HG02759 (cell line): ENCODE measurements at regions not wholly inside any gene's neighbourhood (a gene's known extent, or its start where the extent isn't known, plus 50 kb on each side); places are given as distances from the start of the nearest gene placed in this dataset.

Experiments used
- ATAC-seq: cut with Tn5 transposase; IDR thresholded peaks from one replicate; pipeline ENCODE4 v1.9.1; 2021; ENCODE audit warnings: mild to moderate bottlenecking, moderate library complexity; ENCODE audit not compliant: unreplicated experiment

DNA sequence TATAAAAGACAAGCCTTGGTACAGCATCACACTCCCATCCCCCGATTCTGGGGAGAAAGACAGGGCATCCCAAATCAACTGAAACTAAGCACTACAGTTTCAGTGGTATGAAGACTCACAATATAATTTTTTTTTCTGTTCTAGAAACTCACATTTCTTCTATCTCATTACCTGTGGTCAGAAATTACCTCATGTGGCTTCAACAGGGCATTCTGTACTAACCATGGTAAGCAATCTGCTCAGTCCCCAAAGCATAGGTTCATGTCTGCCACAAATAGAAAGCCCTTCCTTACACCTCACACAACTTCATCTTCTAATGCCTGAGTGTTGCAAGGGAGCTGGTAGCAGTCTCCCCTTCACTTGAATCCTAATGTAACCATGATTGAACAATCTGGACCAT is 147.4 kb upstream of the POU2AF2 start:
- ATAC-seq: no peak

DNA sequence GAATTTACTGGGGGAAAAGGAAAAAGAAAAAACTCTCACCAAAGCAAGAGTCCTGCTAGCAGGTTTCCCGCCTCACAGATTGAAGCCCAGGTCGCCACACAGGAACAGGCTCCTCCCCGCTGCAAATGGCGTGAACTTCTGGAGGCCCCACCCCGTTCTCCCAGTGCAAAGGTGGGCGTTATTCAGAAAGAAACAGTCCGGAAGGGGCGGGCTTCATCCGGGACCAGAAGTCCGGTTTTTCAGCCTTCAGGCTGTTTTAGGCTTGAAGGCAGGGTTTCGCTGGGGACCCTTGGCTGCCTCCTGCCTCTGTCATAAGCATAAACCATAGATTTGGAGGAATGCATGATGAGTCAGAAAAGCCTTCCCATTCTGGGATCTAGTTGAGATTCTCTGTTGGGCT is 148.3 kb upstream of the POU2AF2 start:
- no peak for ATAC-seq

DNA sequence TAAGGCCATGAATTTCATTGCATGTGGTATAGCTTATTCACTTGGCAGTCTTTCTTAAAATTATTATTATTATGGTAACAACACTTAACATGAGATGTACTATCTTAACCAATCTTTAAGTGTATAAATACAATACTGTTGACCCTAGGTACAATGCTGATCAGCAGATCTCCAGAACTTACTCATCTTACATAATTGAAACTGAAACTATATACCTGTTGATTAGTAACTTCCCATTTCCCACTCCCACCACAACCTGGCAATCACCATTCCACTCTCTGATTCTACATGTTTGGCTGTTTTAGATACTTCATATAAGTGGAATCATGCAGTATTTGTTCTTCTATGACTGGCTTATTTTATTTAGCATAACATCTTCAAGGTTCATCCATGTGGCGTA is 150.2 kb upstream of the POU2AF2 start:
- peak; percentile 72 for ATAC-seq

DNA sequence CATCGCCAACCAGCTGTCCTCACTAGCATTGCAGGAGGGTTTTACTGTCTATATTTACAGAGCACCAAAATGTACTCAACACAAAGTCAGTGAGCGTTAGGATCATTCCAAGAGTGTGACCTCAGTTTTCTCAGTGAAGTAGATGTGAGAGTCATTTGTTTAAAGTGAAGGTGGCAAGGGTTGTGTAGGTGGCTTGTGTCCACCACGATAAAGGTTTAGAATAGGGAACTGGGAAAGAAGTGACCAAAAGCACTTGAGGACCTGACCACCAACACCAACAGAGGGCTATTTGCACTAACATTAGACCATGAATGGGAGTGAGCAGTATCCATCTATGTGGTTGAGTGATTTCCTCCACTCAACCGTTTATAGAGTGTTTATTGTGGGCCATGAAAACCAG is 152.5 kb upstream of the POU2AF2 start:
- no peak for ATAC-seq

DNA sequence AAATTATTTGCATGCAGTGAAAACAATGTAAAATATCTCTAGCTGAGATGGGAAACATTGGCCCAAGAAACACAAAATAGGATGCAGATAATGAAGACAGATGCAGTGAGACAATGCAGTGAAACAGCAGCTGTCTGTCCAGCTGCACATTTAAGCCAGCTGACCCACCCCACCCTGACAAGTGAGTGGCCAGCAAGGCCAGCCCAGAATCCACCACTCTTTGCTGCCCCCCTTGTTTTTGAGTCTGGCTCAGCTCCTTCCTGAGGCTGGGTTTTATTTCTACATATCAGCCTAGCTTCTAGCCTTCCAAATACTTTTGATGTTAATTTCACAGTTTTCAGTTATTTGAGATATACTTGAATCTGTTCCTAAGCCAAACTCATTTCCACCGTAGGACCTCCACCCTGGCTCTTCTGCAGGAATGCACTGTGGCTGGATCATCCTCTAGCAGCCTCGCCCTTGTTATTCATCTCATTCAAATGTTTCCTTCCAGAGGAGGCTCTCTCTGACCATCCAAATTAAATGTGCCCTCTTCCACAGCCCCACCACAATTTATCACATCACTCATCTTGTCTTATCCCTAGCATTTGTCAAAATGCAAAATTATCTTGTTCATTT is 154.1 kb upstream of the POU2AF2 start:
- no peak for ATAC-seq

DNA sequence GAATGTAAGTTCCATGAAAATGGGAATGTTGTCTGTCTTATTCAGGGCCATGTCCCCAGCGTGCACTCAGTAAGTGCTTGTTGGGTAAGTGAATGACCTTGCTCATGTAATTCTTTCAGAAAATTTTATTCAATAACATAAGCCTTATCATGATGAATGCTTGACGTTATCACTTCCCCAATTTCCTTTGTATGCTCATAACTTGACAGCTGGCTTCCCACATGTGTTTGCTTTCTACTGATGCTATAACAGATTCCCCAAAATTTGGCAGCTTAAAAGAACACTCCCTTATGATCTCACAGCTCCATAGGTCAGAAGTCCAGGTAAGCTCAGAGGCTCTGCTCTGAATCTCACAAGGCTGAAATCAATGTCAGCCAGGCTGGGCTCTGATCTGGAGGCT is 155.8 kb upstream of the POU2AF2 start:
- no peak for ATAC-seq

DNA sequence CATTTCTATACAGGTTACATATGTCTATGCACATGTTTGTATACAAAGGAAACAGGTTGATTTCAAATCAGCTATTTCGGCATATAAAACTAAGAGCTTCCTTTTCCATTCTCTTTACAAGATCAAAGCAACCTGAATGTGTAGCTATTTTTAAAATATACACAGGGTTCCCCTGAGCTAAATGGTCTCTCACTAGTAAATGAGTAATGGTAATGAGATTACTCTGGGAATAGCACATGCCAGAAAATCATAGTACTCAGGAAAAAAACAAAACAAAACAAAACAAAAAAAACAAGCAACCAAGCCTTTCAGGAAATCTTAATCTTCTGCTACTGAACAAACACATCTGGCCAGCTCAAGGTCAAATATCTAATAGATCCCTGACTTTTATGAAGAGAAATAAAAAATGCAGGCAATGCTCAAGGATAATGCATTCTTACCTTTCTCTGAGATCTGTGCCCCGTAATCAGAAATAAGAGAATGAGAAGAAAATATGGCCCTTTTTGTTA is 156.6 kb upstream of the POU2AF2 start:
- no peak for ATAC-seq

DNA sequence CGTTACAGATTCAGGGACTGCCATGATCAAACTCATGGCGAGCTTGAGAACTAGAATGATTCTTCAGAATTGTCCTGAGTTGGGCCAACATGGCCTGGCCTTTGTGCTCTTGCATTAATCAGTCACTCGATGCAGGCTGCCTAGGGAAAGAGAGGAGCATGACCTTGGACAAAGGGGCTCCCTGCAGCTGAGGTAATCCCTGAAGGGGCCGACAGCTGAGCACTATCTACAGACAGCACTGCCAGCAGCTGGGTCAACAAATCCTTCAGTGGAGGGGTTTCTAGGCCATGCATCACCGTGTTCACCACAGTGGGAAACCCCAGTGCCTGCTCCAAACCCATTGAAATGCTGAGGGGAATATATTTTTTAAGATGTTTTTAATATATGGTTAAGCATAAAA is 159.5 kb upstream of the POU2AF2 start:
- ATAC-seq: no peak

DNA sequence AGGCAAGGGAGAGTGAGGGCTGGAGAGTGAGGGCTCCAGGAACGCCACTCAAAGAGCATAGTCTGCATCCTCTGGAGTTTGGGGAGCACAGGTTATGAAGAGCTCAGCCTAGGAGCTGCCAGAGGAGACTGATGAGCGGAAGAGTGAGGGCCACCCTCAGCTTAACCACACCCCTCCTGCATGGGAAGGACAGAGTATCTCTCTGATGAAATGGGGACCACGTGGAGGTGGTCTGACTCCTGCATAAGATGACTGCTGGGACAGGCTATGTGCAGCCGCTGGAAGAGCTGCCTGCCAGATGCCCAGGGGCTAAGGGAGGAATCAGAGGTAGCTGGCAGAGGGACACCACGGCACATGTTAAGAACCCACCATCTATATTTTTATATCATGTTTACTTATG is 162.9 kb upstream of the POU2AF2 start:
- ATAC-seq: no peak

DNA sequence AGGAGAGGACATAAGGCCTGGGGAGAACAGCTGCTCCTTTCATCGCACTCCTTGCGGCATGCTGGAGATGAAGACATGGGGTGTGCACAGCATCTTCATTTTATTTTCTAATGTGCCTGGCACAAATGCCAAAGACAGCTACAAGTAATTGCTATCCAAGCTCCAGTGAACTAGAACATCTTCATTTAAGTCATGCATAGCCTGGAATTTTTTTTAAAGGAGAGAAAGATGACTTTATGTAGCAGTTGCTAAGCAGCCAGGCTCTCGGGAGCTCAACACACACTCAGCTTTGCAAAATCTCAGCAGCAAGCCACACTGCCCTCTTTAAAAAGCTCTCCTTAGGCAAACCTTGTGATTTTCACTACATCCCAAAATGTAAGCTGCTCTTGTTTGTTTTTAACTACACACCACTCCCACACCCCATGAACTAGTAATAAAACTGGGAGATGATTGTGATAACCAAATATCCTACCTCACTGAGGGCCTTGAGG is 164.5 kb upstream of the POU2AF2 start:
- no peak for ATAC-seq

DNA sequence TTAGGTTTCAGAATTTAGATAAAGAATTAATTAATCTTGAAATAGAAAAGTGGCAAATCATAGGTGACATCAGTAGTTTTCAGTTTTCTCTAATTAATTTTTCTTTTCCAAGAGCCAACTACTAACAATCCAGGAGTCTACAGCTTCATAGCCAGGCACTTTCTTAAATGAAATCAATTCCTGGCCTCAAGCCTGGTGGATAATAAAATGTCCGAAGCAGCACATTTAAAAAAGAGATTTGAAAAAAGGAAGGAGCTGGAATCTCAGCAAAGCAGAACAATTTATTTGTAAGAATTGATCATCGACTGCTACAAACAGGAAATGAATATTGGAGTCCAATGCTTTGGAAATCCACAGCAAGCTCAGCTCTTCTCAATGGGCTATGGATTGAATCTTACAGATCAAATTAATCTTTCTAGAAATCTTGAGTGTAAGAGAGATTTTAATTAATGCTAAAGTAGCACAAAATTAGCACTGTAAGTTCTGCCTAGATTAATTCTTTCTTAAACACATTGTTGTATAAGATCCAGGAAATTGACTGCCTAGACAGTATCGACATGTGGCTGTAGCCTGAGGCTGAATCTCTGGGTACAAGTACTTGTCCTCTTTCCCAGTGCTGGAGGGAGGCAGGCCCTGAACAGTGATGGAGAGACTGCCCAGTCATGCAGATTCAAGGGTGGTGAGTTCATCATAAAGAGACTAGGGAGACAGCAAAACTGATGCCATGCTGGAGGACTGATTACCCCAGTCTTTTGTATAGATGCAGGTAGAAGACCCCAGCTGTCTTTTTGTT is 167.8 kb upstream of the POU2AF2 start:
- no peak for ATAC-seq

DNA sequence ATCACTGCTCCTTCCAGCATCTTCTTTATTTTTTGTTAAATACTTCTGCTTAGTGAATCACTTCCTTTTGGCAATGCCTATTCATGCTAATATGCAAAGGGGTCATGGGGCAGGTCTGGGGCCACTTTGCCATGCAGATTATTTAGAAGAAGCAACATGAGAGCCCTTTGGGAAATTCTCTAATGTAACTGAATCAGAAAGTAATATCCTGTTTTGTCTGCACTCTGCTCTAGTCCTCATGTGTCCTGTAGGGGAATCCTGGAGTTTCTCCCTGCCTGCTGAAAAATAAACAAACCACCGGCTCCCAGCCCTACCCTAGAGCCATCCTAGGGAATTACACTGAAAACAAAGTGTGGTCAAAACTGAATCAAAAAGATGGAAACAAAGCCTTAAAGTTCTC is 176.5 kb upstream of the POU2AF2 start:
- no peak for ATAC-seq

DNA sequence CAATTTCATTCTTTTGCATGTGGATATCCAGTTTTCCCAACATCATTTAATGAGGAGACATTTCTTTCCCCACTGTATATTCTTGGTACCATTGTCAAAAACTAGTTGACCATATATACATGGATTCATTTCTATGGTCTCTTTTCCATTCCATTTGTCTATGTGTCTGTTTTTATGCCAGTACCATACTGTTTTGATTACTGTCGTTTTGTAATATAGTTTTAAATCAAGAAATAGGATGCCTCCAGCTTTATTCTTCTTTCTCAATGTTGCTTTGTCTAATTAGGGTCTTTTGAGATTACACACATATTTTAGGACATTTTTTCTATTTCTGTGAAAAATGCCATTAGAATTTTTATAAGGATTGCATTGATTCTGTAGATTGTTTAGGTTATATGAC is 177.5 kb upstream of the POU2AF2 start:
- no peak for ATAC-seq

DNA sequence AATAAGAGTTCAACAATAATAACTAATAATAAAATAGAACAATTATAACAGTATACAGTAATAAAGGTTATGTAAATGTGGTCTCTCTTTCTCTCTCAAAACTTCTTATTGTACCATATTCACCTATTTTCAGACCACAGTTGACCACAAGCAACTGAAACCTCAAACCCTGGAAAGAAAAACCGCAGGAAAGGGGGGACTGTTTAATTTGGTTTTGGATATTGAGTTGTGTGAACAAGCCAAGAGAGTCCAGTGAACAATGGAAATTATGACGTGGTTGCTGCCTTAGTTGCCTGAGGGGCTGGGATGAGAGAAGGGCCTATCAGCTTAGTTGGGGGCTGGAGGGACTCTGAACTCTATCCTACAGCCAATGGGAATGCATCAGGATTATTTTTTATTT is 178.7 kb upstream of the POU2AF2 start:
- no peak for ATAC-seq

DNA sequence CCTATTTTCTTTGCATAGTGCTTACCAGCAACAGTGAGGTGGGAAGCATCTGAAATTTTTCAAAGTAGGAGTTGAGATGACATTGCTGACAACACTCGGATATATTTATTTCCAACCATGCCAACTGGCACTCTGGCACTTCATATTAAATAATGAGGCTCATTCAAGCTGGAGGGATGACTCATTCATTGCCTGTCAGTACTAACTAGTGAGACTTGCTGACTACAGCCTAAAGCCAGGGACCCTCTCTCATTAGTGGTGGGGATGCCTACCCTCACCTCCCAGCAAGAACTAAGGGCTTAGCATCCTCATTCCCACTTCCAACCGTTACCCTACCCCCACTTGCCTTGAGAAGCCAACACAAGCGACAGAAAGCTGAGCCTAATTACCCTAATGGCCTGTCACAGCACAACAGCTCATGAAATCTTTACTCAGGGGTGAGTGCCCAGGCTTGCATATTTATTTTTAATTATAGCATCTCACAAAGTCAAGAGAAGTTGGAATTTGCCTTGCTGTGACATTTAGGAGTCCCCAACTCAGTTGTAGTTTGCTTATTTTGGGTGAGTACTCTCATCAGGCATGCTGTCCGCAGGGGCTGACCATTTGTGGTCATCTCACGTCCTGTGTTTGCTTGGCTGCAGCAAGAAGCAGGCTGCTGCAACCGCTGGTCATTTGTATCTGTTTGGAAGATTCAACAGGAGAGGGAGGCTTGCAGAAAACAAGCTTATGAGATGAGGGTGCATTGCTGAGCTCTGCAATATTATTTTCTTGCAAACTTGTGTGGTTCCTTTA is 181.6 kb upstream of the POU2AF2 start:
- no peak for ATAC-seq

DNA sequence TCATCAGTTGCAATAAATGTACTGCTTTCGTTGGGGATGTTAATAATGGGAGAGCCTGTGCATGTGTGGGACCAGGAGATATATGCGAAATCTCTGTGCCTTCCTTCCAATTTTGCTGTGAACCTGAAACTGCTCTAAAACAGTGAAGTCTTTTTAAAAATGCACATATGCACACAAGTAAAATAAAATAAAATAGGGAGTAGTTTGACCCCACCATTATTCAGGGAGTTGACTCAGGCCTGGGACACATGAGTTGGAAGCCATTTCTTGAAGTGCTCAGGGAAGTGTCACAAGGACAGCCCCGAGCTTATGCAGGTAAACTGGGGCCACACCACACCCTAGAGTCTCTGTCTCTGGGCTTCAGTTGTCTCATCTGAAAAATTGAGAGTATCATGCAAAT is 183.1 kb upstream of the POU2AF2 start:
- no peak for ATAC-seq

DNA sequence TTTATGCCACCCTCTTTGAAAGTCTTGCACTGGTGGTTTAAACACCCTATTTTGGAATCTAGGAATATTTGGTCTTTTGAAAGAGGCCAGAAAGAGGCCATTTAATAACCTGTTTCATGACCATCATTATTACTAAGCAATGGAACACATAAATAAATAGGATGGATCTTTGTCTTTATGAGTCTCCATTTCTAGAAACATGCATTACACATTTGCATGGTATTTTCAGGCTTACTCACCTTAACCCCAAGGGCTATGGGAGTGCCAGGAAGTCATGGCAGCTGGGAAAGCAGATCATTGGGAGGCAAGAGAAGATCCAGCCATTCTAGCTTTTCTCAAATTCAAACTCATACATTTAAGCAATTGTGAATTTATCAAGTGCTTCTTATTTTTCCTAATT is 185.8 kb upstream of the POU2AF2 start:
- ATAC-seq: no peak

DNA sequence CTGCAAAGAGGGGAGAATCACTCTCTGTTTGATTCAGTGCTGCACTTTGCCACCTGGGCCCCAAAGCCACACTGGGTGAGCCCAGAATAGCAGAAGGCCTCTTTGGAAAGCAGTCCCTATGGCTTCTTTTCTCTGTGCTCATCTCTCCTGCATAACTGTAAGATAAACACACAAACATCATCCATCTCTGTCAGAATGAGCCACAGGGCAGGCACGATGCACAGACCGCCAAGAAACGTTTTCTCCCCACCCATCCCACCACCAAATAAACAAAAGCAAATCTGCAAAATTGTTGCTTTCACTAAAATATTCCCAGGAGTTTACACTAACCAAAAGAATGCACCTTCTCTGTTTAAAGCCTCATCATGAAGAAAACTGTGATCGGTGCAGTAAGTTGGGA is 196.4 kb upstream of the POU2AF2 start:
- ATAC-seq: no peak

DNA sequence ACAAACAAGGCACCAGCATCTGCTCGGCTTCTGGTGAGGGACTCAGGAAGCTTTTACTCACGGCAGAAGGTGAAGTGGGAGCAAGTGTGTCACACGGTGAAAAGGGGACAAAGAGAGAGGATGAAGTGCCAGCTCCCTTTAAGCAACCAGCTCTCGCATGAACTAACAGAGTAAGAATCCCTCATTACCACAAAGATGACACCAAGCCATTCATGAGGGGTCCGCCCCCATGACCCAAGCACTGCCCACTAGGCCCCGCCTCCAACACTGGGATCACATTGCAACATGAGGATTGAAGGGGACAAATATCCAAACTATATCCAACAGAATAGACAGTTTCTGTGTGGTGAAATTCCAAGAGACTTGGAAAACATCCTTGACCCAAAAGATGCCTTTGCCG is 198.2 kb upstream of the POU2AF2 start:
- no peak for ATAC-seq

DNA sequence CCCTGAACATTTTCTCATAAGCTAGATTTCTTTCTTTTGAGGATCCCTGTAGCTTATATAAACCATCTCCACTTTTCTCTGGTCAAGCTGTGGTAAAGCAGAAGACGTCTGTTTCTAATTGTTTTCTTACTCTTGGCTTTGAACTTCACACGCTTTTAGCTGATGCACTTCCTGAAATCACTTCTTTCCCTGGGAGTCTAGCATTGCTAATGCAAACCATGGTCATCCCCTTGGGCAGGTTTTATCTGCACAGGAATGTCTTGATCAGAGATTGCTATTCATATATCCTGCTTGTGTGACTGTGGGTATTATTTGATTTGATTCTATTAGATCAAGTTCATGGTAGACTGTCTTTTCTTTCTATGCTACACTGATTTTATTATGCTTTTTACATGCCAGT is 199.2 kb upstream of the POU2AF2 start:
- no peak for ATAC-seq

DNA sequence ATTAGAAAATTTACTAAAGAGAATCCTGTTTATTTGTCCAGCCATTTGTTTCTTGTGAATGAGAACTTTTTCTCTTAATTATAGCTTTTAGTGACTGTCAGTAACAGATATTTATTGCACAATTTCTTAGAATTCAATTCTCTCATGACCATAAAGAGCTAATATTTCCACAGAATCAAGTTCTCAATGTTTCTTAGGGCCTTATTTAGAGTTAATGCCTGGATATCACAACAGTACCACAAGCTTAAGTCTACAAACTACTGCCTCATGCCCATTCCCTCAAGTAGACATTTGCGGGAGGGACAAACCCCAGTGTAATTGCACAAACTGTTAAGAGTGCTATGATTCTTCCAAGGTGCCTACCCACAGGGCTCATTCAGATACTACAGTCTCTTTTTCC is 199.7 kb upstream of the POU2AF2 start:
- no peak for ATAC-seq

DNA sequence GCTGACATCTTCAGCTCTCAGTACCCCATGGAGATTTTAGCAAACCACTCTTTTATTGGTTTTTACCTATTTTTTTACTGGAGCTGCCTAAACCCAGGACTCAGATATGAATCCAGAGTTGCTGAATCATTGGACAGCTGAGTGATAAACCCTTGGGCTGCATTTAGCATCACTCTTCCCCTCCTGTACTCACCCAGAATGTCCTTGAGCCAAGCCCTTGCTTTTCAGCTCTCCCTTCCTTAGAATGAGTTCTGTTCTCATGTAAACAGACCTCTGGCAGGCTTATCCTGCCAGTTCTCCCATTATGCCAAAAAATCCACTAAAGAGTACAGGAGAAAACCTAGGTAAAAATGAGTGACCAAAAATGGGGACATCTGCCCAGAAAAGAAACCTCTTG is 200.1 kb upstream of the POU2AF2 start:
- ATAC-seq: no peak
